G401 (cell line): ENCODE measurements at regions not wholly inside any gene's neighbourhood (a gene's known extent, or its start where the extent isn't known, plus 50 kb on each side); places are given as distances from the start of the nearest gene placed in this dataset.
"Not testable (repeated sequence)": the region's sequence is repeated elsewhere in the genome, so short reads cannot be mapped to it uniquely, and the experiment has no call there.

Experiments
- DNase-seq: peaks from one replicate; pipeline ENCODE4 v3.0.0-alpha.2; 2015; ENCODE audit warnings: low spot score
- in situ Hi-C: cut with HindIII; loops from 2 replicates; pipeline ENCODE4 v1.10.0; 2016; ENCODE audit warnings: low sequenced_read_pairs, mixed read lengths

- DNase-seq, in situ Hi-C loops: not testable (repeated sequence)
Measured at GRCh38 chr2:187910922-187911321, 356.7 kb upstream of the TFPI start.

GRCh38 chr2:187912950-187913349 lies 358.7 kb upstream of the TFPI start:
- DNase-seq, result no peak
- in situ Hi-C loops, result no loop called here

GRCh38 chr2:187915810-187916209 lies 361.6 kb upstream of the TFPI start:
- no peak for DNase-seq
- in situ Hi-C loops, result no loop called here

GRCh38 chr2:187916799-187917198 lies 362.6 kb upstream of the TFPI start:
- DNase-seq, result no peak
- in situ Hi-C loops, result no loop called here

- no peak for DNase-seq
- in situ Hi-C loops, result no loop called here
Measured at GRCh38 chr2:187917535-187917934, 363.3 kb upstream of the TFPI start.

- in situ Hi-C loops, result no loop called here
- no peak for DNase-seq
Measured at GRCh38 chr2:187918996-187919821, 365.0 kb upstream of the TFPI start.

GRCh38 chr2:187920511-187920910 lies 366.3 kb upstream of the TFPI start:
- DNase-seq, result no peak
- in situ Hi-C loops, result no loop called here

- DNase-seq, result no peak
- in situ Hi-C loops, result no loop called here
Measured at GRCh38 chr2:187922846-187923245, 368.6 kb upstream of the TFPI start.

GRCh38 chr2:187924293-187924692 lies 367.4 kb upstream of the GULP1 start:
- no peak for DNase-seq
- in situ Hi-C loops, result no loop called here

GRCh38 chr2:187934236-187934635 lies 357.4 kb upstream of the GULP1 start:
- in situ Hi-C loops, result no loop called here
- no peak for DNase-seq

- in situ Hi-C loops, result no loop called here
- no peak for DNase-seq
Measured at GRCh38 chr2:187934692-187935091, 357.0 kb upstream of the GULP1 start.

- in situ Hi-C loops, result no loop called here
- no peak for DNase-seq
Measured at GRCh38 chr2:187935126-187935525, 356.5 kb upstream of the GULP1 start.

- DNase-seq, result no peak
- in situ Hi-C loops, result no loop called here
Measured at GRCh38 chr2:187936228-187936627, 355.4 kb upstream of the GULP1 start.

GRCh38 chr2:187939180-187939579 lies 352.5 kb upstream of the GULP1 start:
- in situ Hi-C loops, result no loop called here
- DNase-seq, result no peak

- in situ Hi-C loops, result no loop called here
Measured at GRCh38 chr2:187942876-187943275, 348.8 kb upstream of the GULP1 start.

GRCh38 chr2:187943772-187944369 lies 347.8 kb upstream of the GULP1 start:
- DNase-seq, result no peak
- in situ Hi-C loops, result no loop called here

More at GRCh38 chr2:187942876-187943275, 348.8 kb upstream of the GULP1 start:
- no peak for DNase-seq

- in situ Hi-C loops, result no loop called here
- no peak for DNase-seq
Measured at GRCh38 chr2:187949859-187950258, 341.8 kb upstream of the GULP1 start.

GRCh38 chr2:187951470-187952218 lies 340.0 kb upstream of the GULP1 start:
- in situ Hi-C loops, result no loop called here
- DNase-seq, result no peak

GRCh38 chr2:187956906-187957534 lies 334.7 kb upstream of the GULP1 start:
- in situ Hi-C loops, result no loop called here
- DNase-seq, result no peak

GRCh38 chr2:187959821-187960220 lies 331.9 kb upstream of the GULP1 start:
- in situ Hi-C loops, result no loop called here
- no peak for DNase-seq
